GM10248 (cell line): ENCODE measurements at regions not wholly inside any gene's neighbourhood (a gene's known extent, or its start where the extent isn't known, plus 50 kb on each side); places are given as distances from the start of the nearest gene placed in this dataset.

Experiments
- CTCF ChIA-PET: fragments of 300-600 bp; sonication (Branson Sonifier 250); formaldehyde crosslinking; extraction: SDS; loops from one replicate; lab custom pipeline; 2021; ENCODE audit warnings: antibody characterized with exemption; lab: Yijun Ruan, JAX
- POLR2A ChIA-PET: fragments of 350-650 bp; sonication (Branson Sonifier 250); formaldehyde crosslinking; extraction: SDS; loops from one replicate; lab custom pipeline; 2020; ENCODE audit warnings: antibody characterized with exemption; lab: Yijun Ruan, JAX
- DNase-seq: peaks from one replicate; pipeline ENCODE4 v3.0.0; 2012; ENCODE audit errors: extremely low spot score
- CTCF ChIP-seq: IDR thresholded peaks from 2 replicates; pipeline ENCODE4 v1.5.1; 2012; ENCODE audit warnings: mild to moderate bottlenecking, low read depth; ENCODE audit errors: extremely low read depth, missing control alignments, control extremely low read depth

- POLR2A ChIA-PET = no interaction called here
- CTCF ChIA-PET = interaction anchor here (1.3 kb wide), 1 partner anchor 10 kb away, joined by 5 read pairs; no protein-coding TSS in a partner anchor
- DNase-seq = no peak
- no peak for TF ChIP-seq CTCF
Measured at GRCh38 chr1:242871471-242872030, 347.1 kb upstream of the PLD5 start.

GRCh38 chr1:242870966-242871365 lies 346.5 kb upstream of the PLD5 start:
- TF ChIP-seq CTCF = no peak
- DNase-seq = no peak
- POLR2A ChIA-PET = no interaction called here
- CTCF ChIA-PET = interaction anchor here (1.3 kb wide), 1 partner anchor 10 kb away, joined by 5 read pairs; no protein-coding TSS in a partner anchor

- POLR2A ChIA-PET = no interaction called here
- TF ChIP-seq CTCF = no peak
- no peak for DNase-seq
- CTCF ChIA-PET = interaction anchor here (2.6 kb wide), 1 partner anchor 16 kb away, joined by 7 read pairs; no protein-coding TSS in a partner anchor
Measured at GRCh38 chr1:242856289-242856688, 331.8 kb upstream of the PLD5 start.

GRCh38 chr1:242854466-242854865 lies 330.0 kb upstream of the PLD5 start:
- DNase-seq = no peak
- no peak for TF ChIP-seq CTCF
- ChIA-PET CTCF (interaction anchor here (2.6 kb wide), 1 partner anchor 14 kb away, joined by 7 read pairs; no protein-coding TSS in a partner anchor), POLR2A (no interaction called here)

- no peak for TF ChIP-seq CTCF
- CTCF ChIA-PET = no interaction called here
- POLR2A ChIA-PET = no interaction called here
- DNase-seq = no peak
Measured at GRCh38 chr1:242847390-242847993, 323.0 kb upstream of the PLD5 start.

- ChIA-PET CTCF (interaction anchor here (1.3 kb wide), 1 partner anchor 41 kb away, joined by 3 read pairs; no protein-coding TSS in a partner anchor), POLR2A (no interaction called here)
- no peak for TF ChIP-seq CTCF
- DNase-seq = no peak
Measured at GRCh38 chr1:242842094-242842493, 317.6 kb upstream of the PLD5 start.
